Smooth muscle cell (in vitro differentiated cells): ENCODE measurements at regions not wholly inside any gene's neighbourhood (a gene's known extent, or its start where the extent isn't known, plus 50 kb on each side); places are given as distances from the start of the nearest gene placed in this dataset.
A peak's percentile ranks its signal among the peaks of the same experiment; 100 is the strongest.

Source experiments
- DNase-seq: peaks from one replicate; lab custom pipeline; 2025; ENCODE audit not compliant: unreplicated experiment; lab: John Stamatoyannopoulos, UW
- H2AFZ ChIP-seq: fragments of 200-600 bp; sonication (generic); 2 replicates; pipeline ENCODE4 v1.6.0; 2016; ENCODE audit warnings: antibody characterized with exemption, low read depth, mild to moderate bottlenecking
- H3F3A ChIP-seq: fragments of 200-600 bp; sonication (generic); 2 replicates; pipeline ENCODE4 v1.6.0; 2017; ENCODE audit warnings: antibody characterized with exemption, low read depth
- H3K27ac ChIP-seq: fragments of 200-600 bp; sonication (generic); 2 replicates; pipeline ENCODE4 v1.5.1; 2016; ENCODE audit warnings: low read depth, mild to moderate bottlenecking
- H3K27me3 ChIP-seq: fragments of 200-600 bp; sonication (generic); 2 replicates; pipeline ENCODE4 v1.6.1; 2016; ENCODE audit warnings: low read depth, mild to moderate bottlenecking
- H3K36me3 ChIP-seq: fragments of 200-600 bp; sonication (generic); 2 replicates; pipeline ENCODE4 v1.5.1; 2016; ENCODE audit warnings: low read depth
- H3K4me1 ChIP-seq: fragments of 200-600 bp; sonication (generic); 2 replicates; pipeline ENCODE4 v1.5.1; 2016; ENCODE audit warnings: low read depth
- H3K4me2 ChIP-seq: fragments of 200-600 bp; sonication (generic); 2 replicates; pipeline ENCODE4 v1.6.0; 2016; ENCODE audit warnings: mild to moderate bottlenecking
- H3K4me3 ChIP-seq: fragments of 200-600 bp; sonication (generic); 2 replicates; pipeline ENCODE4 v1.5.1; 2016; ENCODE audit warnings: mild to moderate bottlenecking
- H3K79me2 ChIP-seq: fragments of 200-600 bp; sonication (generic); 2 replicates; pipeline ENCODE4 v1.6.0; 2016; ENCODE audit warnings: low read depth, mild to moderate bottlenecking
- H3K9ac ChIP-seq: fragments of 200-600 bp; sonication (generic); 2 replicates; pipeline ENCODE4 v1.6.0; 2016; ENCODE audit warnings: low read depth
- H3K9me3 ChIP-seq: fragments of 200-600 bp; sonication (generic); replicated peaks from 2 replicates; pipeline ENCODE4 v1.5.1; 2016; ENCODE audit warnings: low read depth
- H4K20me1 ChIP-seq: fragments of 200-600 bp; sonication (generic); 2 replicates; pipeline ENCODE4 v1.6.0; 2016; ENCODE audit warnings: low read depth
- CTCF ChIP-seq: fragments of 200-600 bp; sonication (generic); IDR thresholded peaks from 2 replicates; pipeline ENCODE4 v1.5.1; 2017; ENCODE audit warnings: borderline replicate concordance, mild to moderate bottlenecking, antibody characterized with exemption; ENCODE audit not compliant: insufficient read depth, poor library complexity, severe bottlenecking
- WGBS: methylation state at CpG from one replicate; pipeline ENCODE4 v1.1.7; 2016; ENCODE audit warnings: low lambda C conversion rate; 5-methylcytosine and 5-hydroxymethylcytosine counted together

- H3K36me3 ChIP-seq: no peaks in the 10 kb centered on the region
- H3K27me3 ChIP-seq: no peaks in the 10 kb centered on the region
- no peaks in the 10 kb centered on the region for H3K9me3 ChIP-seq
- H2AFZ ChIP-seq: no peak overlapping the region
- no peak overlapping the region for H3K4me2 ChIP-seq
- no peaks in the 10 kb centered on the region for H4K20me1 ChIP-seq
- no peak overlapping the region for H3K9ac ChIP-seq
- no peak for DNase-seq
- H3K4me3 ChIP-seq: no peak overlapping the region
- no peaks in the 10 kb centered on the region for H3F3A ChIP-seq
- no peaks in the 10 kb centered on the region for H3K79me2 ChIP-seq
- TF ChIP-seq CTCF: no peak
- H3K4me1 ChIP-seq: no peaks in the 10 kb centered on the region
- no peak overlapping the region for H3K27ac ChIP-seq
Measured at GRCh38 chr13:89057274-89057673, 1386.1 kb downstream of the SLITRK5 start.

GRCh38 chr13:89057862-89058261 is 1386.7 kb downstream of the SLITRK5 start:
- H2AFZ ChIP-seq: no peak overlapping the region
- no peak overlapping the region for H3K4me2 ChIP-seq
- H3K27ac ChIP-seq: no peak overlapping the region
- H4K20me1 ChIP-seq: no peaks in the 10 kb centered on the region
- 93% methylated on average over 3 of the region's 3 CpGs for WGBS
- no peaks in the 10 kb centered on the region for H3K9me3 ChIP-seq
- H3K36me3 ChIP-seq: no peaks in the 10 kb centered on the region
- H3K4me1 ChIP-seq: no peaks in the 10 kb centered on the region
- no peak overlapping the region for H3K4me3 ChIP-seq
- no peak for TF ChIP-seq CTCF
- H3K79me2 ChIP-seq: no peaks in the 10 kb centered on the region
- DNase-seq: no peak
- no peaks in the 10 kb centered on the region for H3K27me3 ChIP-seq
- H3F3A ChIP-seq: no peaks in the 10 kb centered on the region
- H3K9ac ChIP-seq: no peak overlapping the region

- no peak for TF ChIP-seq CTCF
- H3K36me3 ChIP-seq: no peaks in the 10 kb centered on the region
- no peak overlapping the region for H3K27ac ChIP-seq
- no peaks in the 10 kb centered on the region for H3K4me1 ChIP-seq
- no peaks in the 10 kb centered on the region for H4K20me1 ChIP-seq
- H3K9ac ChIP-seq: no peak overlapping the region
- no peak overlapping the region for H2AFZ ChIP-seq
- no peaks in the 10 kb centered on the region for H3K27me3 ChIP-seq
- no peak for DNase-seq
- no peaks in the 10 kb centered on the region for H3K79me2 ChIP-seq
- no peaks in the 10 kb centered on the region for H3F3A ChIP-seq
- no peak overlapping the region for H3K4me2 ChIP-seq
- no peaks in the 10 kb centered on the region for H3K9me3 ChIP-seq
- H3K4me3 ChIP-seq: no peak overlapping the region
- 83% methylated on average over 1 of the region's 1 CpG for WGBS
Measured at GRCh38 chr13:89061821-89062220, 1390.7 kb downstream of the SLITRK5 start.

GRCh38 chr13:89066868-89067466 is 1395.8 kb downstream of the SLITRK5 start:
- H3K4me2 ChIP-seq: peak overlapping the region; percentile 77
- DNase-seq: no peak
- 45% methylated on average over 9 of the region's 9 CpGs for WGBS
- no peaks in the 10 kb centered on the region for H3K79me2 ChIP-seq
- H3F3A ChIP-seq: no peaks in the 10 kb centered on the region
- peak overlapping the region; percentile 86 for H2AFZ ChIP-seq
- no peak overlapping the region for H3K27ac ChIP-seq
- no peaks in the 10 kb centered on the region for H3K36me3 ChIP-seq
- no peaks in the 10 kb centered on the region for H4K20me1 ChIP-seq
- H3K4me1 ChIP-seq: no peaks in the 10 kb centered on the region
- peak overlapping the region; percentile 33 for H3K4me3 ChIP-seq
- no peak overlapping the region for H3K9ac ChIP-seq
- TF ChIP-seq CTCF: peak; percentile 51
- H3K9me3 ChIP-seq: no peaks in the 10 kb centered on the region
- no peaks in the 10 kb centered on the region for H3K27me3 ChIP-seq
